LNCaP clone FGC (cell line): ENCODE measurements at regions not wholly inside any gene's neighbourhood (a gene's known extent, or its start where the extent isn't known, plus 50 kb on each side); places are given as distances from the start of the nearest gene placed in this dataset.

ENCODE experiments used
- DNase-seq: peaks from one replicate; pipeline ENCODE4 v3.0.0-alpha.2; 2011; ENCODE audit warnings: low read depth
- H3K4me3 ChIP-seq: 2 replicates; pipeline ENCODE4 v1.5.1; 2011; ENCODE audit warnings: mild to moderate bottlenecking, low read depth, low read length, control low read depth
- TF ChIP-seq, protein P1 (sequence below): IDR thresholded peaks from 2 replicates; pipeline ENCODE4 v1.5.1; 2012; ENCODE audit warnings: mild to moderate bottlenecking; ENCODE audit not compliant: control insufficient read depth, insufficient read depth; ENCODE audit errors: extremely low read depth

DNA sequence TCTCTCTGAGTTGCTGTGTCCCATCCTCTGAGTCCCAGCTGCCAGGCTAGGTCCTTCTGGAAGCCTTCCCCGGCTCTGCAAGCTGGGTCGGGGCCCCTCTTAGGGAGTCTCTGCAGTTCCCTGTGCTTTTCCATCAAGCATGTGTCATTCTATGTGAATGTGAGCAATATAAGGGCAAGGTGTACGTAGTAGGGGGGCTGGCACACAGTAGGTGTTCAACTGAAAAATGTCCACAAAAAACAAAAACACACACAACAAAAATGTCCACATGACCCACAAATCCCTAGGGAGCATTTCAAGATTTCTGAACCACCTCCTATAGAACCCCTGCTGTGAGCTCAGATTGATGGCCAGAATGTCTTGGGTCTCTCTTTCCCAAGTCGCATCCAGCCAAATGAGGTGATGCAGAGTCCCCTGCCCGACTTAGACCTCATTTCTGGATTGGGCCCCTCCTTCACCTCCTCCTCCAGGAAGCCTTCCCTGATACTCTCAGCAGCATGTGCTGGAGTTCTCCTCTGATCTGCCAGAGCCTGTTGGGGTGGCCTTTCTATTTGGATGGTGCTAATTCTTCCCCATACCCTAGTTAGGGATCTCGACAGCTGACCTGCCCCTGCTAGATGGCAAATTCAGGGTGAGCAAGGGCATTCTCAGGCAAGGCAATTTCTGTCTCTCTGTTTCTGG is 196.1 kb upstream of the LHX5 start:
- no peak overlapping the region for H3K4me3 ChIP-seq
- TF ChIP-seq, protein P1, sequence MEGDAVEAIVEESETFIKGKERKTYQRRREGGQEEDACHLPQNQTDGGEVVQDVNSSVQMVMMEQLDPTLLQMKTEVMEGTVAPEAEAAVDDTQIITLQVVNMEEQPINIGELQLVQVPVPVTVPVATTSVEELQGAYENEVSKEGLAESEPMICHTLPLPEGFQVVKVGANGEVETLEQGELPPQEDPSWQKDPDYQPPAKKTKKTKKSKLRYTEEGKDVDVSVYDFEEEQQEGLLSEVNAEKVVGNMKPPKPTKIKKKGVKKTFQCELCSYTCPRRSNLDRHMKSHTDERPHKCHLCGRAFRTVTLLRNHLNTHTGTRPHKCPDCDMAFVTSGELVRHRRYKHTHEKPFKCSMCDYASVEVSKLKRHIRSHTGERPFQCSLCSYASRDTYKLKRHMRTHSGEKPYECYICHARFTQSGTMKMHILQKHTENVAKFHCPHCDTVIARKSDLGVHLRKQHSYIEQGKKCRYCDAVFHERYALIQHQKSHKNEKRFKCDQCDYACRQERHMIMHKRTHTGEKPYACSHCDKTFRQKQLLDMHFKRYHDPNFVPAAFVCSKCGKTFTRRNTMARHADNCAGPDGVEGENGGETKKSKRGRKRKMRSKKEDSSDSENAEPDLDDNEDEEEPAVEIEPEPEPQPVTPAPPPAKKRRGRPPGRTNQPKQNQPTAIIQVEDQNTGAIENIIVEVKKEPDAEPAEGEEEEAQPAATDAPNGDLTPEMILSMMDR: no peak
- no peak for DNase-seq

DNA sequence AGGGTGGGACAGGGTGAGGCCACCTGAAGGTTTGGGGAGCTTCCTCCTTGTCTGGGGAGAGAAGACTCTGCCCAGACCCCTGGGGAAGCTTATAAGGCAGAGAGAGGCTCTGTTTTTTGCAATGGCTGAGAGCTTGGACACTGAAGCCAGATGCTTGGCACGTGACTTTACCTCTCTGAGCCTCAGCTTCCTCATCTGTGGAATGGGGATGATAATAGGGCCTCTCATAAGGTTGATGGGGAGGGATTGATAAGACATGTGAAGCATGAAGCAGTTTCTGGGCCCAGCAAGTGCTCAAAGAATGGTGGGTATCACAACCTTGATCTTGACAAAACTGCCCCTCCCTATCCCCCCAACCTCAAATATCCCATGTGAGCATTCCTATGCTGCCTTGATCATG is 195.4 kb upstream of the LHX5 start:
- TF ChIP-seq, protein P1: no peak
- no peak for DNase-seq
- H3K4me3 ChIP-seq: no peak overlapping the region

DNA sequence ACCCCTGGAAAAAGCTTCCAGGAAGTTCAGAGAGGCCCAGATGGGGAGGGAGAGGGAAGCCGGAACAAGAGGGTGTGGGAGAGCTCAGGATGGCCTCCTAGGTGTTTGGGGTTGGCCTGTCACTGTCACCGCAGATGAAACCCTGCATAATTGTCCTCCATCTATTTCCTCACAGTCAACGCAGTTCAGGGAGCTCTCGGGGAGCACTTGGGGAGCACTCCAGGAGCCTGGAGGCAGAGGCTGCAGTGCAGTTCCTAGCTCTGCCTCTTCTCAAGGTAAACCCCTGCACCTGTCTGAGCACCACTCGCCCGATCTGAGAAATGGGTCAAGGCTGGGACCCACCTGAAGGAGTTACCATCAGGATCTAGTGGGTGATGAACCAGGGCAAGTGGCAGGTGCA is 194.6 kb upstream of the LHX5 start:
- H3K4me3 ChIP-seq: no peak overlapping the region
- no peak for DNase-seq
- TF ChIP-seq, protein P1: no peak

DNA sequence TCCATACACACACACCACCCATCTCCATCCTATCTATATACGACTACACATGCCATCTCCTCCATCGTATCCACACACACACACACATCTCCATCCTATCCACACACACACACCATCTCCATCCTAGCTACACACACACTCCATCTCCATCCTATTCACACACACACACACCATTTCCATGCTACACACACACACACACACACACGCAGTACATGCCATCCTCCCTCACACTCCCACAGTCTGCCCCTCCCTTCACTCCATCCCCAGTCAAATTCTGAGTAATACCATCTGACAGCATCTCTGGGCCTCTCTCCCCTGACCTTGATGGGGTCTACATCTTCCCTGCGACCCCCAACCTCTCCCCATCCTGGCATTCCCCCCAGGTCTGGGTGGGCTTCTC is 193.8 kb upstream of the LHX5 start:
- H3K4me3 ChIP-seq: no peak overlapping the region
- TF ChIP-seq, protein P1: no peak
- no peak for DNase-seq

DNA sequence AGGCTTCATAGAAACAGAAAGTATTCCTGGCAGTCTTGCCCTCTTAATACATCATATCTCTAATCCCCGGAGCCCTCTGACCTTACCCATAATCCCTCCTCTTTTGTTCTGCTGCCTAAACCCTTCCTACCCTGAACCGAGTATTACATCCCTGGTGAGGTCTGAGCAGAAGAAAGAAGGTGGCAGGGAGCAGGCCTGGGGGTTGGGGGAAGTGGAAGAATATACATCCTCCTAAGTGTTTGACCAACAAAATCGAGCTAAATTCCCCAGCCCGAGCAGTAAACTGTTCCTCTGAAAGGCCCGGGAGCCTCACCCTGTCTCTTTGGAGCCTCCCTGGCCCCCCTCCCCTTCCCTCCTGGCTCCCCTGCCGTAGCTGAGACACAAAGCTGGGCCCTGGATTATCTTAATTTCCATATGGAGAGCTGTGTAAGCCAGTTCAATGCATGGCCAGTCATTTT is 192.6 kb upstream of the LHX5 start:
- TF ChIP-seq, protein P1: no peak
- H3K4me3 ChIP-seq: no peak overlapping the region
- DNase-seq: no peak

DNA sequence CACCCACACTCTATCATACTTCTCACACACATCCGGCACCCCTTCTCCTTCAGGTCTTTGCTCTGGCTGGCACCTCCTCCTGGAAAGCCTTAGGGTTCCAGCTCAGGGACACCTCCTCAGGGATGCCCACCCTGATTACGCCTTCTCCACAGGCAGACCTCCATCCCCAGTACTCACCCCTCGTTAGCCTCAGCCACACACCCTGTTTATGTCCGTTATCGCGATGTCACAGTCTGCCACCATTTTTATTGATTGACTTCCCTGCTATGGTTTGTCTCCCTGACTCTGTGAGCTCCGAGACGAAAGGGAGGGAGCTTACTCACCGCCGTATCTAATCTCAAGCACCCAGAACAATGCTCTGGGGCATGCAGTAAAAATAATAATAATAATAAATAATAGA is 191.7 kb upstream of the LHX5 start:
- H3K4me3 ChIP-seq: no peak overlapping the region
- DNase-seq: no peak
- TF ChIP-seq, protein P1: no peak

DNA sequence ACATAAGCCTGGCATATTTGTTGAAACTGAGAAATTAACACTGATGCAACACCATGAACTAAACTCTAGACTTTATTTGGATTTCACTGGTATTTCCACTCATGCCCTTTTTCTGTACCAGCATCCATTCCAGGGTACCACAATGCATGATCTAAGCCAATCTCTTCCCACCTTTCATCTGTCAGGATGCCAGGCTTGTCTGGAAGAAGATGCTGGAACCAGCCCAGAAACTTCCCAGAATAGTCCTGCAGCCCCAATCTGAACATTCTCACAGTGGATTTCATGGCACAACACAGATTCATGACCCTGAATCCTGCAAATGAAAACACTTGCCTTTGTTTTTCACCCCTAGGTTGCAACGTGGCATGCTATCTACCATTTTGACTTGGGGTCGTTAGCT is 189.3 kb upstream of the LHX5 start:
- TF ChIP-seq, protein P1: no peak
- DNase-seq: no peak
- H3K4me3 ChIP-seq: no peak overlapping the region
